Mesendoderm (in vitro differentiated cells): ENCODE measurements at regions not wholly inside any gene's neighbourhood (a gene's known extent, or its start where the extent isn't known, plus 50 kb on each side); places are given as distances from the start of the nearest gene placed in this dataset.

Experiments
- DNase-seq: peaks from one replicate; pipeline ENCODE4 v3.0.0; 2013
- H2AK5ac ChIP-seq: 2 replicates; pipeline ENCODE4 v1.6.1; 2013; ENCODE audit warnings: low read length, inconsistent platforms
- H2BK120ac ChIP-seq: 2 replicates; pipeline ENCODE4 v1.6.1; 2013; ENCODE audit warnings: low read depth, mild to moderate bottlenecking, low read length, moderate library complexity, mixed read lengths
- H2BK15ac ChIP-seq: replicated peaks from 2 replicates; pipeline ENCODE4 v1.6.1; 2013; ENCODE audit warnings: low read depth, mild to moderate bottlenecking, moderate library complexity
- H2BK5ac ChIP-seq: 2 replicates; pipeline ENCODE4 v1.6.1; 2013; ENCODE audit warnings: low read length, inconsistent platforms
- H3K18ac ChIP-seq: 2 replicates; pipeline ENCODE4 v1.6.1; 2013; ENCODE audit warnings: mild to moderate bottlenecking, low read length, mixed read lengths
- H3K23ac ChIP-seq: one replicate; pipeline ENCODE4 v1.6.1; 2013; ENCODE audit warnings: low read length
- H3K27ac ChIP-seq: 2 replicates; pipeline ENCODE4 v1.5.1; 2013; ENCODE audit warnings: low read depth, mild to moderate bottlenecking, inconsistent platforms, low read length, moderate library complexity
- H3K27me3 ChIP-seq: 2 replicates; pipeline ENCODE4 v1.6.1; 2013; ENCODE audit warnings: low read length, control low read depth, mild to moderate bottlenecking, inconsistent platforms; ENCODE audit not compliant: insufficient read depth, poor library complexity
- H3K36me3 ChIP-seq: 2 replicates; pipeline ENCODE4 v1.6.1; 2013; ENCODE audit warnings: low read length, inconsistent platforms; ENCODE audit not compliant: control insufficient read depth, insufficient read depth
- H3K4ac ChIP-seq: one replicate; pipeline ENCODE4 v1.6.1; 2013; ENCODE audit warnings: low read depth, mild to moderate bottlenecking, low read length, moderate library complexity
- H3K4me1 ChIP-seq: 2 replicates; pipeline ENCODE4 v1.6.1; 2013; ENCODE audit warnings: low read depth, low read length, inconsistent platforms; ENCODE audit not compliant: control insufficient read depth
- H3K4me2 ChIP-seq: 2 replicates; pipeline ENCODE4 v1.6.1; 2013; ENCODE audit warnings: low read length
- H3K4me3 ChIP-seq: 2 replicates; pipeline ENCODE4 v1.5.1; 2013; ENCODE audit warnings: mild to moderate bottlenecking, low read length
- H3K56ac ChIP-seq: one replicate; pipeline ENCODE4 v1.6.1; 2013; ENCODE audit warnings: low read length
- H3K79me1 ChIP-seq: 2 replicates; pipeline ENCODE4 v1.6.1; 2013; ENCODE audit warnings: low read length, inconsistent platforms
- H3K79me2 ChIP-seq: 2 replicates; pipeline ENCODE4 v1.6.1; 2013; ENCODE audit warnings: mild to moderate bottlenecking, low read length; ENCODE audit not compliant: control insufficient read depth, insufficient read depth
- H3K9ac ChIP-seq: 2 replicates; pipeline ENCODE4 v1.6.1; 2013; ENCODE audit warnings: low read length, inconsistent platforms
- H4K5ac ChIP-seq: one replicate; pipeline ENCODE4 v1.6.1; 2013; ENCODE audit warnings: low read length
- H4K8ac ChIP-seq: one replicate; pipeline ENCODE4 v1.6.1; 2013; ENCODE audit warnings: low read depth, mild to moderate bottlenecking, control low read depth, low read length, moderate library complexity
- WGBS: extraction: QIAGEN DNeasy Blood & Tissue Kit; methylation state at CpG from one replicate; pipeline ENCODE4 v1.1.7; 2013; ENCODE audit warnings: low lambda C conversion rate, missing lambda C conversion rate; ENCODE audit not compliant: insufficient coverage; ENCODE audit errors: extremely low coverage; 5-methylcytosine and 5-hydroxymethylcytosine counted together

DNA sequence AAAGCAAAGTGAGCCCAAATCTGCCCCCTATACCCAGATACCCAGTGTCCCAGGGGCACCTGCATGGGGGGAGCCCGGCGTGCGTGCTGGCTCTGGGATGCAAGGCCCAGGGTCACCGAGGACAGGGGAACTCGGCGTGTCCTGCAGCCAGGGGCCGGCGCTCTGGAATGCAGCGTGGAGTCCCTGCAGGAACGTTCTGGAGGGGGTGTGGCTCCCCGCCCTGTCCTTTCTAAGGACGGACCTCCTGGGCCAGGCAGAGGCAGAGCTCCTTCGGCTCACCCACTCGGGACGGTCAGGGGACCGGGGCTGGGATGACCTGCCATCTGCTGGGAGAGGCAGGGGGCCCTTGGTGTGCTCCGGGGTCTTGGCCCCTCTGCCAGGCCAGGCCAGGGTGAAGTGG, 1196.8 kb downstream of the BRD1 start:
- no peak overlapping the region for H3K18ac ChIP-seq
- no peak overlapping the region for H2BK5ac ChIP-seq
- no peaks in the 10 kb centered on the region for H3K4me1 ChIP-seq
- DNase-seq = no peak
- H3K27me3 ChIP-seq = no peaks in the 10 kb centered on the region
- peaks cover 3% of the 10 kb centered on the region for H3K79me1 ChIP-seq
- H2BK15ac ChIP-seq = no peak overlapping the region
- whole genome bisulfite sequencing = no CpG with 5 or more reads among the region's 17 CpGs
- no peak overlapping the region for H2AK5ac ChIP-seq
- H3K4me3 ChIP-seq = no peak overlapping the region
- H3K23ac ChIP-seq = no peak overlapping the region
- no peak overlapping the region for H3K27ac ChIP-seq
- H4K5ac ChIP-seq = no peak overlapping the region
- no peaks in the 10 kb centered on the region for H3K36me3 ChIP-seq
- H3K4ac ChIP-seq = no peak overlapping the region
- no peak overlapping the region for H3K9ac ChIP-seq
- no peak overlapping the region for H2BK120ac ChIP-seq
- H3K79me2 ChIP-seq = no peaks in the 10 kb centered on the region
- H4K8ac ChIP-seq = no peak overlapping the region
- H3K56ac ChIP-seq = no peak overlapping the region
- H3K4me2 ChIP-seq = no peak overlapping the region

DNA sequence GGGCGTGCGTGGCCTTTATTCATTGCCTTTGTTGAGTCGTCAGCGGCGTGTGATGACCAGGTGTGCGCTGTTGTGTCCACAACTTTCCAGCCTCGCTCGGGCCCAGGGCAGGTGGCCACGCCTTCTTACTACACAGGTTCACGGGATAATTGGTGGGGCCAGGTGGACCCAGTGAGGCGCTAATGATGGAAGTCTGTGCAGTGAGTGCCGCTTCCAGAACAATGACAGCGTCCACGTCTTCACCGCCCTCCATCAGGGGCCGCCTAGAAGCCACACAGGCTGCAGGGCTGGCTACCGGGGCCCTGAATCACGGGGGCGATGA, 1197.3 kb downstream of the BRD1 start:
- no CpG with 5 or more reads among the region's 19 CpGs for WGBS
- Histone ChIP-seq H3K79me2 (no peaks in the 10 kb centered on the region), H4K5ac (no peak overlapping the region), H3K27ac (no peak overlapping the region), H3K23ac (no peak overlapping the region), H3K36me3 (no peaks in the 10 kb centered on the region), H2BK5ac (no peak overlapping the region), H2BK15ac (no peak overlapping the region), H3K4me1 (no peaks in the 10 kb centered on the region), H2AK5ac (no peak overlapping the region), H3K4me3 (no peak overlapping the region), H3K9ac (no peak overlapping the region), H3K56ac (no peak overlapping the region), H3K18ac (no peak overlapping the region), H3K4ac (no peak overlapping the region), H3K4me2 (no peak overlapping the region), H3K27me3 (no peaks in the 10 kb centered on the region), H3K79me1 (peaks cover 3% of the 10 kb centered on the region), H4K8ac (no peak overlapping the region), H2BK120ac (no peak overlapping the region)
- no peak for DNase-seq

DNA sequence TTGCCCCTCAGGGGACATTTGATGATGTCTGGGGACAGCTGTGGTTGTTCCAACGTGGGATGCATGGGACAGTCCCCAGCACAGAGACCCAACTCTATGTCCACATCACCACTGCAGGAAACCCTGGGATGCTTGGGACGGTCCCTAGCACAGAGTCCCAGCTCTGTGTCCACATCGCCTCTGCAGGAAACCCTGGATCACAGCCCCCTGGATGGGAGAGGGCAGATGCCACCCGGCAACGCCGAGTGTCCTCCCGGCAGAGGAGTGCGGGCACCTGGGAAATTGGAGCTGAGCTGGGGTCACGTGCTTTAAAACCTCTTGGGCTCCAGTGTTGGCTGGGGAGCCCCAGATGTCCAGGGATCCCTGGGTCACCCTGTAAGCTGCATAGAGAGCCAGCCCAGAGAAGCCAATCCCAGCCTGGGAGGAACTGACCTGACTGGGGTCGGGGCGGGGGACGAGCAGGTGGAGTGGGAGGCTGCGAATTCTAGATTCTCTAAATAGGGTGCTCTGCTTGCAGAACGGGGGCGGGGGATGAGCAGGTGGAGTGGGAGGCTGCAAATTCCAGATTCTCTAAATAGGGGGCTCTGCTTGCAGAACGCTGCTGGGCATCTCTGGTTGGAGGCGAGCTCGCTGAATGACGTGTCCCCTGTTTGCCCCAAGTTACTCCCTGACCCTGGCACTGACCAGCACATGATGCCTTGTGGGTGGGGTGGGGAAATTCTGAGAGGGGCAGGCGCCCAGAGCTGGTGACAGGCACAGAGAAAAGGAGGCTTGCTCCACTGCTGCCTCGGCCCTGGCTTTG, 1197.8 kb downstream of the BRD1 start:
- no peak overlapping the region for H3K56ac ChIP-seq
- no peak overlapping the region for H2BK15ac ChIP-seq
- no peak overlapping the region for H2BK5ac ChIP-seq
- H3K79me1 ChIP-seq = peaks cover 5% of the 10 kb centered on the region
- H3K79me2 ChIP-seq = no peaks in the 10 kb centered on the region
- H3K9ac ChIP-seq = no peak overlapping the region
- no CpG with 5 or more reads among the region's 21 CpGs for WGBS
- H4K8ac ChIP-seq = no peak overlapping the region
- no peak overlapping the region for H2BK120ac ChIP-seq
- H3K4ac ChIP-seq = no peak overlapping the region
- no peak overlapping the region for H2AK5ac ChIP-seq
- no peaks in the 10 kb centered on the region for H3K36me3 ChIP-seq
- no peak overlapping the region for H3K23ac ChIP-seq
- no peak overlapping the region for H4K5ac ChIP-seq
- no peaks in the 10 kb centered on the region for H3K27me3 ChIP-seq
- H3K18ac ChIP-seq = no peak overlapping the region
- DNase-seq = no peak
- H3K4me1 ChIP-seq = no peaks in the 10 kb centered on the region
- H3K27ac ChIP-seq = no peak overlapping the region
- H3K4me2 ChIP-seq = no peak overlapping the region
- H3K4me3 ChIP-seq = no peak overlapping the region

DNA sequence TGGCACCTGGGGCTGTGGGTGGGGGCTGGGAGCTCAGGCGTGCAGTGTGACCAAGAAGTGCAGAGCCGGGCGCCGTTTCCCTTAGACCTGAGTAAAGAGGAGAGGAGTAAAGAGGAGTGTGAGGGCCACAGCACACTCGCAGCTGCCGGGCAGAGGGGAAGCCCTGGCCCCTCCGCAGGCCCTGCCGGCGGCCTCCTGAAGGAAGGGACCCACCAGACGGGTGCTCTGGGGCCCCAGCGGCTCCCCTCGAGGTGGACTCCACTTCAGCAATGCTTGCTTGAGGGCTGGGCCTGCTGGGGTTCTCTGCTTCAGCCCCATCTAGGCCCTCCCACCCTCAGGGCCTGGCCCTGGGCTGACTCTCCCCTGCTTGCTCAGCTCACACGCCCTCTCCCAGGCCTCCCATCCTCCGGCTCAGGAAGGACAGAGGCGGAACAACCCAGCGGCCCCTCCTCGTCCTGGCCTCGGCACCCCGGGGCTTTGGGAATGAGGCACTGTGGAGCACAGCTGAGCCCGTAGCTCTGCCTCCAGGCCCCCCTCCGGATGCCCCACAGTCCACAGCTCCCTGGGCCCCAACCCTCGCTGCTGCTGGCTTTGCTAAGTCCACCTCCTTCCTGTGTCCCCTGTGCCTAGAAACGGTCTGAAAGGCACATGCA, 1198.7 kb downstream of the BRD1 start:
- DNase-seq = peak; percentile 59
- no CpG with 5 or more reads among the region's 23 CpGs for WGBS

DNA sequence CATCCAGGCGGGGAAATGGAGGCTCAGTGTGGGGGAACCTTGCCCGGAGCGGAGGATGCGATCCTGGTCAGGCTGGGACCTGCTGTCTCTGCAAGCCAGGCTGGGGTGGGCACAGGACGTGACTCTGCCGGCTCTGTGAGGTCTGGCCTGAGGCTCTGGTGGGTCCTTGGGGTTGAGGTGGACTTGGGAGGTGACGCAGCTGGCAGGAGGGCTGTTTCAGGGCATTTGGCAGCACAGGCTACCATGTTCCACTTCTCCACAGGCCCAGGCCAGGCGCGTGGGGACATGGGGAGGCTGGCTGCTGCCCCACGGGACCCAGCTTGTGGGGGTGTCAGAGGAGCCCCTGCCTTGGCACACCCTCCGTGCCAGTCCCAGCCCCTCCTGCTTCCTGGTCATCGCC, 1199.7 kb downstream of the BRD1 start:
- no CpG with 5 or more reads among the region's 12 CpGs for WGBS
- Histone ChIP-seq H3K4me2 (no peak overlapping the region), H3K4me3 (no peak overlapping the region), H2BK5ac (no peak overlapping the region), H3K79me2 (no peaks in the 10 kb centered on the region), H3K79me1 (peaks cover 5% of the 10 kb centered on the region), H2BK120ac (no peak overlapping the region), H3K18ac (no peak overlapping the region), H3K4me1 (no peaks in the 10 kb centered on the region), H4K5ac (no peak overlapping the region), H3K4ac (no peak overlapping the region), H3K9ac (no peak overlapping the region), H3K27me3 (no peaks in the 10 kb centered on the region), H2BK15ac (no peak overlapping the region), H2AK5ac (no peak overlapping the region), H3K23ac (no peak overlapping the region), H3K27ac (no peak overlapping the region), H4K8ac (no peak overlapping the region), H3K56ac (no peak overlapping the region), H3K36me3 (no peaks in the 10 kb centered on the region)
- DNase-seq = no peak

More for the DNA sequence above, 1198.7 kb downstream of the BRD1 start:
- no peak overlapping the region for H2BK120ac ChIP-seq
- H3K27me3 ChIP-seq = no peaks in the 10 kb centered on the region
- no peak overlapping the region for H3K56ac ChIP-seq
- no peak overlapping the region for H2BK15ac ChIP-seq
- no peak overlapping the region for H2BK5ac ChIP-seq
- no peak overlapping the region for H3K4ac ChIP-seq
- H3K4me3 ChIP-seq = no peak overlapping the region
- H3K27ac ChIP-seq = no peak overlapping the region
- H3K4me1 ChIP-seq = no peaks in the 10 kb centered on the region
- no peak overlapping the region for H3K9ac ChIP-seq
- H3K79me2 ChIP-seq = no peaks in the 10 kb centered on the region
- H3K18ac ChIP-seq = no peak overlapping the region
- H3K36me3 ChIP-seq = no peaks in the 10 kb centered on the region
- H3K23ac ChIP-seq = no peak overlapping the region
- no peak overlapping the region for H2AK5ac ChIP-seq
- peaks cover 5% of the 10 kb centered on the region for H3K79me1 ChIP-seq
- no peak overlapping the region for H4K5ac ChIP-seq
- H4K8ac ChIP-seq = no peak overlapping the region
- no peak overlapping the region for H3K4me2 ChIP-seq
